ENCODE measurements at regions not wholly inside any gene's neighbourhood (a gene's known extent, or its start where the extent isn't known, plus 50 kb on each side); places are given as distances from the start of the nearest gene placed in this dataset.

GRCh38 chr2:181777734-181778133 lies 97.4 kb upstream of the NEUROD1 start:
- H2BK15ac ChIP-seq (ENCODE audit: low read depth, poor library complexity, severe bottlenecking): no peak overlapping the region
- no peak overlapping the region for H3K4me3 ChIP-seq (ENCODE audit: insufficient read depth in 1 of 2, low read depth in 1 of 2, low read length in 2 of 2)
- no peaks in the 10 kb centered on the region for H3K27me3 ChIP-seq (ENCODE audit: control insufficient read depth in 1 of 2, insufficient read depth in 1 of 2, low read length in 2 of 2)
- no peak overlapping the region for H2BK12ac ChIP-seq (ENCODE audit: low read length in 2 of 2)
- H2AFZ ChIP-seq (ENCODE audit: low read depth, low read length): no peak overlapping the region
- no peak overlapping the region for H3K9ac ChIP-seq (ENCODE audit: low read length)
- no peak overlapping the region for H3K4ac ChIP-seq (ENCODE audit: low read depth in 1 of 2, low read length in 2 of 2)
- H3K14ac ChIP-seq (ENCODE audit: low read length in 2 of 2): no peak overlapping the region
- H2BK120ac ChIP-seq (ENCODE audit: low read depth, low read length): no peak overlapping the region
- H3K9me3 ChIP-seq (ENCODE audit: control insufficient read depth, low read length): no peaks in the 10 kb centered on the region
- H3K23ac ChIP-seq (ENCODE audit: low read length in 2 of 2): no peak overlapping the region
- H2BK5ac ChIP-seq (ENCODE audit: low read depth, low read length, poor library complexity, severe bottlenecking): no peak overlapping the region
- H2AK5ac ChIP-seq (ENCODE audit: low read length, severe bottlenecking): no peak overlapping the region
- no peak overlapping the region for H3K4me2 ChIP-seq (ENCODE audit: low read length, poor library complexity, severe bottlenecking)
- peaks cover 8% of the 10 kb centered on the region for H3K4me1 ChIP-seq (ENCODE audit: control insufficient read depth, insufficient read depth, low read depth, low read length)
- no peak for DNase-seq
- H3K18ac ChIP-seq (ENCODE audit: low read depth in 1 of 2, low read length in 2 of 2): no peak overlapping the region
- H3K36me3 ChIP-seq (ENCODE audit: control insufficient read depth in 1 of 2, insufficient read depth in 2 of 2, low read depth in 1 of 2, low read length in 2 of 2): no peaks in the 10 kb centered on the region
- peak overlapping the region; percentile 70 for H3K27ac ChIP-seq (ENCODE audit: low read length, poor library complexity, severe bottlenecking)
- H4K91ac ChIP-seq (ENCODE audit: low read length): no peak overlapping the region
- H4K8ac ChIP-seq (ENCODE audit: low read length): no peak overlapping the region
- peaks cover 2% of the 10 kb centered on the region for H3K79me1 ChIP-seq (replicated peaks; ENCODE audit: low read length, poor library complexity, severe bottlenecking)
- 56% methylated on average over 2 of the region's 3 CpGs for WGBS

GRCh38 chr2:181778621-181779201 lies 98.4 kb upstream of the NEUROD1 start:
- Histone ChIP-seq H2AK5ac (ENCODE audit: low read length, severe bottlenecking) (peak overlapping the region; percentile 85), H2BK15ac (ENCODE audit: low read depth, poor library complexity, severe bottlenecking) (no peak overlapping the region), H3K4me1 (ENCODE audit: control insufficient read depth, insufficient read depth, low read depth, low read length) (peaks cover 8% of the 10 kb centered on the region), H3K4ac (ENCODE audit: low read depth in 1 of 2, low read length in 2 of 2) (peak overlapping the region in 1 of 2 experiments; percentile 57), H3K9me3 (ENCODE audit: control insufficient read depth, low read length) (no peaks in the 10 kb centered on the region), H2BK120ac (ENCODE audit: low read depth, low read length) (peak overlapping the region; percentile 11), H3K23ac (ENCODE audit: low read length in 2 of 2) (no peak overlapping the region), H3K36me3 (ENCODE audit: control insufficient read depth in 1 of 2, insufficient read depth in 2 of 2, low read depth in 1 of 2, low read length in 2 of 2) (no peaks in the 10 kb centered on the region), H3K18ac (ENCODE audit: low read depth in 1 of 2, low read length in 2 of 2) (peak overlapping the region in 1 of 2 experiments; percentile 87), H3K4me2 (ENCODE audit: low read length, poor library complexity, severe bottlenecking) (no peak overlapping the region), H2AFZ (ENCODE audit: low read depth, low read length) (no peak overlapping the region), H3K14ac (ENCODE audit: low read length in 2 of 2) (no peak overlapping the region), H3K9ac (ENCODE audit: low read length) (no peak overlapping the region), H3K4me3 (ENCODE audit: insufficient read depth in 1 of 2, low read depth in 1 of 2, low read length in 2 of 2) (no peak overlapping the region), H4K8ac (ENCODE audit: low read length) (no peak overlapping the region), H2BK5ac (ENCODE audit: low read depth, low read length, poor library complexity, severe bottlenecking) (peak overlapping the region; percentile 59), H3K27ac (ENCODE audit: low read length, poor library complexity, severe bottlenecking) (peak overlapping the region; percentile 98), H3K79me1 (replicated peaks; ENCODE audit: low read length, poor library complexity, severe bottlenecking) (peaks cover 2% of the 10 kb centered on the region), H2BK12ac (ENCODE audit: low read length in 2 of 2) (peak overlapping the region in 1 of 2 experiments; percentile 45), H3K27me3 (ENCODE audit: control insufficient read depth in 1 of 2, insufficient read depth in 1 of 2, low read length in 2 of 2) (no peaks in the 10 kb centered on the region), H4K91ac (ENCODE audit: low read length) (peak overlapping the region; percentile 69)
- peak; percentile 57 for DNase-seq
- WGBS: 20% methylated on average over 2 of the region's 2 CpGs

- no peak overlapping the region for H3K4me2 ChIP-seq (ENCODE audit: low read length, poor library complexity, severe bottlenecking)
- H3K4me3 ChIP-seq (ENCODE audit: insufficient read depth in 1 of 2, low read depth in 1 of 2, low read length in 2 of 2): no peak overlapping the region
- H4K8ac ChIP-seq (ENCODE audit: low read length): no peak overlapping the region
- DNase-seq: peak; percentile 83
- 0% methylated on average over 2 of the region's 2 CpGs for WGBS
- peak overlapping the region; percentile 98 for H3K27ac ChIP-seq (ENCODE audit: low read length, poor library complexity, severe bottlenecking)
- no peak overlapping the region for H2BK120ac ChIP-seq (ENCODE audit: low read depth, low read length)
- H3K23ac ChIP-seq (ENCODE audit: low read length in 2 of 2): no peak overlapping the region
- no peak overlapping the region for H2AFZ ChIP-seq (ENCODE audit: low read depth, low read length)
- no peaks in the 10 kb centered on the region for H3K36me3 ChIP-seq (ENCODE audit: control insufficient read depth in 1 of 2, insufficient read depth in 2 of 2, low read depth in 1 of 2, low read length in 2 of 2)
- no peaks in the 10 kb centered on the region for H3K27me3 ChIP-seq (ENCODE audit: control insufficient read depth in 1 of 2, insufficient read depth in 1 of 2, low read length in 2 of 2)
- peaks cover 9% of the 10 kb centered on the region for H3K4me1 ChIP-seq (ENCODE audit: control insufficient read depth, insufficient read depth, low read depth, low read length)
- peak overlapping the region; percentile 87 for H2AK5ac ChIP-seq (ENCODE audit: low read length, severe bottlenecking)
- no peaks in the 10 kb centered on the region for H3K9me3 ChIP-seq (ENCODE audit: control insufficient read depth, low read length)
- no peak overlapping the region for H2BK15ac ChIP-seq (ENCODE audit: low read depth, poor library complexity, severe bottlenecking)
- peak overlapping the region; percentile 25 for H4K91ac ChIP-seq (ENCODE audit: low read length)
- H2BK12ac ChIP-seq (ENCODE audit: low read length in 2 of 2): no peak overlapping the region
- H3K18ac ChIP-seq (ENCODE audit: low read depth in 1 of 2, low read length in 2 of 2): peak overlapping the region in 1 of 2 experiments; percentile 6
- H3K9ac ChIP-seq (ENCODE audit: low read length): no peak overlapping the region
- peak overlapping the region; percentile 87 for H2BK5ac ChIP-seq (ENCODE audit: low read depth, low read length, poor library complexity, severe bottlenecking)
- no peak overlapping the region for H3K14ac ChIP-seq (ENCODE audit: low read length in 2 of 2)
- H3K4ac ChIP-seq (ENCODE audit: low read depth in 1 of 2, low read length in 2 of 2): peak overlapping the region; percentile 57 to 64
- H3K79me1 ChIP-seq (replicated peaks; ENCODE audit: low read length, poor library complexity, severe bottlenecking): peaks cover 2% of the 10 kb centered on the region
Observed at GRCh38 chr2:181779288-181780021, 99.1 kb upstream of the NEUROD1 start.

- Histone ChIP-seq H3K14ac (ENCODE audit: low read length in 2 of 2) (no peak overlapping the region), H3K4me3 (ENCODE audit: insufficient read depth in 1 of 2, low read depth in 1 of 2, low read length in 2 of 2) (no peak overlapping the region), H3K18ac (ENCODE audit: low read depth in 1 of 2, low read length in 2 of 2) (peak overlapping the region in 1 of 2 experiments; percentile 6), H3K4ac (ENCODE audit: low read depth in 1 of 2, low read length in 2 of 2) (peak overlapping the region in 1 of 2 experiments; percentile 64), H3K79me1 (replicated peaks; ENCODE audit: low read length, poor library complexity, severe bottlenecking) (peaks cover 2% of the 10 kb centered on the region), H2AK5ac (ENCODE audit: low read length, severe bottlenecking) (peak overlapping the region; percentile 87), H4K91ac (ENCODE audit: low read length) (no peak overlapping the region), H4K8ac (ENCODE audit: low read length) (no peak overlapping the region), H3K27me3 (ENCODE audit: control insufficient read depth in 1 of 2, insufficient read depth in 1 of 2, low read length in 2 of 2) (no peaks in the 10 kb centered on the region), H3K27ac (ENCODE audit: low read length, poor library complexity, severe bottlenecking) (peak overlapping the region; percentile 98), H3K9me3 (ENCODE audit: control insufficient read depth, low read length) (no peaks in the 10 kb centered on the region), H3K23ac (ENCODE audit: low read length in 2 of 2) (no peak overlapping the region), H2AFZ (ENCODE audit: low read depth, low read length) (no peak overlapping the region), H2BK12ac (ENCODE audit: low read length in 2 of 2) (no peak overlapping the region), H3K9ac (ENCODE audit: low read length) (no peak overlapping the region), H3K36me3 (ENCODE audit: control insufficient read depth in 1 of 2, insufficient read depth in 2 of 2, low read depth in 1 of 2, low read length in 2 of 2) (no peaks in the 10 kb centered on the region), H2BK120ac (ENCODE audit: low read depth, low read length) (no peak overlapping the region), H3K4me1 (ENCODE audit: control insufficient read depth, insufficient read depth, low read depth, low read length) (peaks cover 9% of the 10 kb centered on the region), H2BK5ac (ENCODE audit: low read depth, low read length, poor library complexity, severe bottlenecking) (peak overlapping the region; percentile 87), H3K4me2 (ENCODE audit: low read length, poor library complexity, severe bottlenecking) (no peak overlapping the region), H2BK15ac (ENCODE audit: low read depth, poor library complexity, severe bottlenecking) (no peak overlapping the region)
- WGBS: 0% methylated on average over 1 of the region's 1 CpG
- DNase-seq: peak; percentile 83
Observed at GRCh38 chr2:181780047-181780651, 99.8 kb upstream of the NEUROD1 start.

All from mesenchymal stem cell (in vitro differentiated cells and primary cell).